HG03558 (cell line): ENCODE measurements at regions not wholly inside any gene's neighbourhood (a gene's known extent, or its start where the extent isn't known, plus 50 kb on each side); places are given as distances from the start of the nearest gene placed in this dataset.

Source experiments
- ATAC-seq: cut with Tn5 transposase; IDR thresholded peaks from one replicate; pipeline ENCODE4 v1.9.1; 2021; ENCODE audit warnings: moderate number of reproducible peaks; ENCODE audit not compliant: unreplicated experiment; ENCODE audit errors: extremely low read depth

- ATAC-seq = no peak
Observed at GRCh38 chr12:58544281-58544680, 376.0 kb downstream of the LRIG3 start.

- no peak for ATAC-seq
Observed at GRCh38 chr12:58547217-58547616, 373.1 kb downstream of the LRIG3 start.

DNA sequence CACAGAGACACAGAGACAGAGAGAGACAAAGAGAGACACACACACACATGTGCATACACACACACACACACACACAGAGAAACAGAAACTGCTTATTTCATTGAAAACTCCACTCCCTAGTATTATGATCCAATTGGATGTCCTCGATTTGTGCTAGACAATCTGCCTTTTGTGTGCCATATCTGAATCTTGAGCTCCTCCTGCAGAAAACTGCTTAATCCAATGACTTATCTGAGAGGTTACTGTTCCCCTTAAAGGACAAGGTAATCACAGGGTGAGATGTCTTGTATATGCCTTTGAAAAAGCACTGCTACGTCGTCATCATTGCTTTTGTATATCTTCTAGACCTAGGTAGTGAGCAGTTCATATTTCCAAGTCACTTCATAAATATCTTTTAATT, 371.5 kb downstream of the LRIG3 start:
- no peak for ATAC-seq

DNA sequence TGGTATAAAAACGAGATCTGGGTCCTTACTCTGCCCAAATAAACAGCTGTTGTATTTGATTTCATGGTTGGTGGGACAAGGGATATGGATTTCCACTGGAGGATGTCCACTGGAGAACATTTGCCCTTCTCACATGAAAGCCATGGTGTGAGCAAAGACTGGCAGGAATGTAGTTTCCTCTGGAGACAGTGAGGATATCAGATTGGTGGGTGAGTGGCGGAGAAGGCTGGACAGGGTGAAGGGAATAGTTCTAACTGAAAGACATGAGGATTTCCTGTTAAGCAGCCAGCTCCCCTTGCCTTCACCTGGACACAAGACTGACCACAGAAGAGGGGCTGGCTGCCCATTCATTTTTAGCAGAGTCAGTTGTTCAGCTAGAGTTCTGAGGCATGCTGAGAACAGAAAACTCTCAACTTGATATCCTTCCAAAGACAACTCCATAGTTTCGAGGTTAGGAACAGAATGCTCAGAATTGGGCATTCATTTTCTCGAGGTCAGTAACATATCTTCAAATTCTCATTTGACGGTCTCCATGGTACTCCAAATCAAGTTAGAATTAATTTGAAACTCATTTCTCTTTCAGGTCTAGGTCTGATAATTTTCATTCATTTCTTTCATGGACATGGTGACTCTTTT, 365.7 kb downstream of the LRIG3 start:
- ATAC-seq = no peak

- no peak for ATAC-seq
Observed at GRCh38 chr12:58557171-58557570, 363.1 kb downstream of the LRIG3 start.

GRCh38 chr12:58557661-58558060, 362.6 kb downstream of the LRIG3 start:
- ATAC-seq = no peak

GRCh38 chr12:58563621-58564020, 356.7 kb downstream of the LRIG3 start:
- ATAC-seq = no peak

DNA sequence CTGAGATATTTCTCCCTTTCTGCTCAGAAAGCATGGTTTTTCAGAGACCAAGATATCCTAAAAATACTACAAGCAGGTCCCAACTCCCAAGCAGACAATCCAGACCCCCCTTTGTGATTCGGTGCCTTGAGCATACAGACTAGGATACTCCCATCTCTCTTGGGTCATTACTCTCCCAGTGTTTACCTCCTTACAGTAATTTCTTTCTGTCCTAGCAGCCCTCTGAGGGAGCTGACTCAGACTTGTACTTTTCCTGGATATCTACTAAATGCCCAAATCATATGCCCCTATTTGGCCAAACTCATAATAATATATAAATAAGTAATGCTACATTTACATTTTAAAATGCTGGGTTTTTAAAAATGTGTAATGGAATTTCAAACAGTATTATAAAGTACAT, 355.6 kb downstream of the LRIG3 start:
- no peak for ATAC-seq

- ATAC-seq = no peak
Observed at GRCh38 chr12:58566599-58566998, 353.7 kb downstream of the LRIG3 start.

DNA sequence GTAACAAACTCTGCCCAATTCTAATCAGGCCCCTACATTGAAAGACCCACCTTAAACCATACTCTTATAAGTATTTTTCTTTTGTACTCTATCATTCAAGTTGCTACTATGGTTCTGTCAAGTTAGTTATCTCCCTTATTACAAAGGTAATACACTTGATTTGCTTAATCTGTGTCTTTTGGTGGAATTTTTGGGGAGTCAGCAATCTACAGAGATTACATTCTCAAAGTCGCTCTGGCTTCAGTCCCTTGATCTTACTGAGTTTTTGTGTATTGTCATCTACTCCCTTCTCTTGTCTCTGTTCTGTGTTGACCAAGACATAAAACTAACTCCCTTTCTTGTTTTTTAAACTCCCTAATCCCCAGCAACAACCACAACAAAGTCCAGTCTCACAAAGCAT, 353.1 kb downstream of the LRIG3 start:
- ATAC-seq = no peak

GRCh38 chr12:58570411-58570810, 349.9 kb downstream of the LRIG3 start:
- no peak for ATAC-seq

DNA sequence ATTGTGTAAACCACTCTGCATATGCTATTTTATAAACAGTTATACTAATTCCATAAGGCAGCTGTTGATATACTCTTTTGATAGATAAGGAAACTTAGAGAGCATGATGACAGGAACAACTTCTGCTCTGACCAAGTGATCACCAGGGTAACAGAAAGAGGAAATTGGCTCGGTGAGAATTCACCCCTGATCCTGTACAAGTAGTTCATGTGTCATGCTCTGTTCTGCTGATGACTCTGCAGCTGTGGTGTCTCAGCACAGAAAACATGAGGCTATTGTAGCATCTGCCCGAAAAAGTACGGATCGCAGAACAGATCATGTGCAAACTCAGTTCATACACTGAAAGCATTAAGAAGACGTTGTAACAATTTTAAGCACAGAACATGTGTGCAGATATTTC, 345.0 kb downstream of the LRIG3 start:
- ATAC-seq = no peak

DNA sequence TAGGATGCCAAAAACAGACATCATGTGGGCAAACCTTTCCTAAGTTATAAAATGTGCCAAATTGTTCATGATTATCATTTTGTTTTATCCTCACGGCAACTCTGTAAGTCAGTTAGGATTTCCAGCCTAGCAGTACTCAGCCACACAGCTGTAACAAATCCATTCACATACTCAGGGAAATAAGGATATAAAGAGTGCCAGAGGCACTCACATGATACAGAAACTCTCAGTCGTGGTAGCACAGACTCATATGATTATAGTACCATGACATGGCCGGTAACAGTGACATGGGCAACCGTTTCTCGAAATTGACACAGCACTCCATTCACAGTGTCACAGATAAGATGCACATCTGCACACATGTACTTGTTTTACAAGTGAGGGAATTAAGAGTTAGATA, 344.2 kb downstream of the LRIG3 start:
- ATAC-seq = no peak

DNA sequence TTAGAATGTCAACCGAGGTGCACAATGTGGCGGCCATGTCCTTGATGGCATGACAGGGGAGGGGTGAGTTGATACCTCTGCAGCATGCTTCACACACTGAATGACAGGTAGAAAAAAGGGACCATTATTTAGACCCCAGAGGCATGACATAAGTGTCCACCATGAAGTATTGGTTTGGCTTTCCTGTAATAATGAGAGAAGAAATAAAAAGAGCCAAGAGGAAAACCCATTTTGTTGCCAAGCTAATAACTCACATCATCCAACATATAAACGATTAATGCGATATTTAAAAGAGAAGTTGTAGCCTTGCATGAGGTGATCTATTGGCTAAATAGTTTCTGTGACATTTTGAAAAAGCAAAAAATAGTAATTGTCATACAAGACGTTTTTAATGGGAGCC, 343.4 kb downstream of the LRIG3 start:
- ATAC-seq = no peak

- ATAC-seq = no peak
Observed at GRCh38 chr12:58580095-58580494, 340.2 kb downstream of the LRIG3 start.

GRCh38 chr12:58583529-58583928, 336.8 kb downstream of the LRIG3 start:
- no peak for ATAC-seq

GRCh38 chr12:58583940-58584339, 336.4 kb downstream of the LRIG3 start:
- ATAC-seq = no peak

- no peak for ATAC-seq
Observed at GRCh38 chr12:58584880-58585279, 335.4 kb downstream of the LRIG3 start.

DNA sequence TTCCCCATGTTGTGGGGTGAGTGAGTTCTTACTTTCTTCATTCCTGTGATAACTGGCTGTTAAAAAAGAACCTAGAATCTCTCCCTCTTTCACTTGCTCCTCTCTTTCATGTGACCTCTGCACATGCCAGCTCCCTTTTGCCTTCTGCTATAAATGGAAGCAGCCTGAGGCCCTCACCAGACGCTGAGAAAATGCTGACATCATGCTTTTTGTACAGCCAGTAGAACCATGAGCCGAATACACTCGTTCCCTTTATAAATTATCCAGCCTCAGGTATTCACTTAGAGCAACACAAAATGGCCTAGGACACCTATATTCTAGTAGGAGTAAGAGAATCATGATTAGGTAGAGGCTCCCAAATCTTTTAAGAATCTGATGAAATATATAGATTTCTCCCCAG, 333.5 kb downstream of the LRIG3 start:
- no peak for ATAC-seq

DNA sequence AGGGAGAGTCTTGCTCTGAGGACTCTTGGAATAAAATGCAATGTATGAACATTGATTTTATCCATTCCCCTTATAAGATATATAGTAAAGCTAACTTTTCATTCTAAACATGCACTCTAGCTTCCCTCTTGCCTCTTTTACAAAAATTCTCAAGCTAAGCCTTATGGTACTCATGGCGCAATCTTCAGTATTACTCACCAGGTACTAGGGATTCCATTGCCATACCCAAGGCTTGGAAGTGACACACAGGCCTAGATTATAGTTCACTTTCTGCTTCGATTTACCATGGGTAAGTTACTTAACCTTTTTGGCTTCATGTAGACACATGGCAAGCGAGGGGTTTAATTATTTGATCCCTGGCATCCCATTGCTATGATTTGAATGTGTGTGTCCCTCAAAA, 331.5 kb downstream of the LRIG3 start:
- ATAC-seq = no peak

- no peak for ATAC-seq
Observed at GRCh38 chr12:58592475-58593207, 327.7 kb downstream of the LRIG3 start.
